GM12872 (cell line): ENCODE measurements at regions not wholly inside any gene's neighbourhood (a gene's known extent, or its start where the extent isn't known, plus 50 kb on each side); places are given as distances from the start of the nearest gene placed in this dataset.

Experiments used
- CTCF ChIP-seq: IDR thresholded peaks from 3 replicates; pipeline ENCODE4 v1.5.1; 2011; ENCODE audit warnings: low read depth, mild to moderate bottlenecking, low read length, moderate library complexity; ENCODE audit not compliant: insufficient read depth

- TF ChIP-seq CTCF = no peak
Measured at GRCh38 chr7:12814107-12814506, 126.7 kb downstream of the ARL4A start.

GRCh38 chr7:12814828-12815227 is 127.4 kb downstream of the ARL4A start:
- no peak for TF ChIP-seq CTCF

GRCh38 chr7:12815426-12815825 is 128.0 kb downstream of the ARL4A start:
- no peak for TF ChIP-seq CTCF

GRCh38 chr7:12815871-12816270 is 128.4 kb downstream of the ARL4A start:
- TF ChIP-seq CTCF = no peak

- TF ChIP-seq CTCF = no peak
Measured at GRCh38 chr7:12820777-12821176, 133.3 kb downstream of the ARL4A start.

GRCh38 chr7:12821746-12822145 is 134.3 kb downstream of the ARL4A start:
- TF ChIP-seq CTCF = no peak

- TF ChIP-seq CTCF = no peak
Measured at GRCh38 chr7:12826079-12826478, 138.6 kb downstream of the ARL4A start.

- TF ChIP-seq CTCF = no peak
Measured at GRCh38 chr7:12827219-12827821, 139.9 kb downstream of the ARL4A start.
